Inferior parietal cortex (tissue), 1 donor: ENCODE measurements at regions not wholly inside any gene's neighbourhood (a gene's known extent, or its start where the extent isn't known, plus 50 kb on each side); places are given as distances from the start of the nearest gene placed in this dataset.
"Not testable (repeated sequence)": the region's sequence is repeated elsewhere in the genome, so short reads cannot be mapped to it uniquely, and the experiment has no call there.

Source experiments
- DNase-seq: peaks from one replicate; pipeline ENCODE4 v3.0.0-alpha.2; 2016; ENCODE audit errors: extremely low spot score

DNA sequence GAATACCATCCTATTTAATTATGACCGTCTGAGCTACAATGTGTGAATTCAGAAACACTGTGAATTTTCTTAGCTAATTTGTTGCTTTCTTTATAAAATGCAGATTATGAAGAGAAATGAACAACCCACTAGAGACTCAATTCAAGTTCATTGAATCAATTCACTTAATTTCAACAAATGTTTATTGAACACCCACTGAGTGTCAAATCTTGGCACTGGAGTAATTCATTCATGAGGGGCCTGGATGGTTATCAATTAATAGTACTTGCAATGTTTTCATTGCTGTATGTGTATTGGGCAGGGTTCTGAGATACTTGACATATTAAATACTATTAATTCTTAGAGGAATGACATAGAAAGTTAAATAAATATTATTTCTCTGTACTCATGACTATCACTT is 789.4 kb downstream of the STPG2 start:
- DNase-seq: no peak

DNA sequence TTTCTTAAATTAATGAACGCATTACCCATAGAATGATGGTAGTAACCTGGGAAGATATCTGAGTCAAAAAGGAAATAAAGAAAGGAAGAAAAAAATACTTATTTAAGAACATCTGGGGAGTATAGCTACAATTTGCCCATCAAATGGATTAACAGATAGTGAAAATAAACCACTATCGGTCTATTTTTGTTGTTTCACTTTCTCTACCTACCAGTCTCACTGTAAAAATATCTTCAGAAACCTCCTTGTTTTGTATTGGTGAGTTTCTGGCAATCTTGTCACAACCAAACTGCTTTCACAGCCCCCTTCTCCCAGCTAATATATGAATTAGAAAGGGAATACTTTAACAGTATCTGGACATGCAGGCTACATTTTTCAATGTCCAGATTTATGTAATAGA is 783.5 kb downstream of the STPG2 start:
- DNase-seq: no peak

DNA sequence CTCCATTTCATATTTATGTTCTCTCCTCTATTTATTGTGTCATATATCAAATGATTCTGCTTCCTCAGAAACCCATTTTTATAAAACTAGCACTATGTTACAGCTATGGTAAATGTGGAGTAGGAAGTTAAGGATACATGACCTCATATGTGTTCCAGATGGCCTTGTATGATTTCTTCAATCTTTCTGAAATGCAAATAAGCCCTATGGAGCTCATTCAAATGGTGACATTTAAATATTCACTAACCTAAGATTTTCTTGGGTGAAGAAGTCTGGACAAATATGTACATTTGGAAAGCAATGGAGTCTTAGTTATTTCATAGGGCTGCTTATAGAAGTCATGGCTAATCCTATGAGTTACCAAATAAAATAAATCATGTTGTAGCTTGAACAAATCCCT is 782.5 kb downstream of the STPG2 start:
- no peak for DNase-seq

DNA sequence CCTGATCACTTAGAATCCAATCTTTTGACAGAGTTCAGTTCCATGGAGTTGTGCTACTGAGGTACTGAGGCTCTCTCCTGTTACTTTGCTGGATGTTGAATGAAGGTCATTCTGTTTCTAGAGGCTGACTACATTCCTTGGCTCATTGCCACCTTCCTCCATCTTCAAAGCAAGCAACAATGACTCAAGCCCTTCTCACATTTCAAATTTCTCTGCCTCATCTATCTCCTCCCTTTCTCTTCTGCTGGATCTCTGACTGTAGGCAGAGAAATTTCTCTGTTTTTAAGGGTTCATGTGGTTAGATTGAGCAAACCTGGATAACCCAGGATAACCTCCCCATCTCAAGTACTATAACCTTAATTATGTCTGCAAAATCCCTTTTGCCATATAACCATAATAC is 775.4 kb downstream of the STPG2 start:
- DNase-seq: no peak

DNA sequence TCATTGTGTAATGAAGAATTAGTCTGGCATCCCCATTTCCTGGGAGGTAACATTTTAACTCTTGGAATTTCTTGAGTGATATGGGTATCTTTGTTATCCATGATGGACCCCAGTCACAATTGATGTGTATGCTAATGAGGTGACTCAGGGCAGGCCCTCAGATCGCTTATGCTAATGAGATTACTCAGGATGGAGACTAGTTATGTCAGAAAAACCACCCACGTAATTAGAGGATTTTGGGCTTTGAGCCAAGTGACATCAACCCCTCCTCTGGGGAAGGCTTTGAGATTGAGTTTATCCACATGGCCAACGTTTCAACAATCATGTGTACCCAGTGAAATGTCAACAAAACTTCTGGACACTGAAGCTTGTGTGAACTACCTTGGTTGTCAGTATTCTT is 772.7 kb downstream of the STPG2 start:
- no peak for DNase-seq

DNA sequence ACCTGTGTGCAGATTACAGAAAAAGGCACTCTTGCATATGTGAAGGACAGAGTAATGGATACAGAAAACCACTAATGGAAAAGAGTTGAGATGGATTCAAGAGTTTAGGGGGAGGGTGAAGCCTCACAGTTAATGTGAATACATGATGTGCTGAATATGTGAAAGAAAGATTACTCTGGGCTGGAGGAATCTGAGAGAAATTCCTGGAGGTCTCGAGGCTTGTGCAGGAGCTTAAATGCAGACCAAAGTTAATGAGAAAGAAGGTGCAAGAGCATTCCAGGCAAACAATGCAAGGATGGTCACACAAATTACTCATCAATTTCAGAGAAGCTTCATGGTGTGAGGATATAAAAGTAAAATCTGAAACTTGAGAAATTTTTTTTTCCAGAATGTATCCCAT is 768.8 kb downstream of the STPG2 start:
- no peak for DNase-seq

DNA sequence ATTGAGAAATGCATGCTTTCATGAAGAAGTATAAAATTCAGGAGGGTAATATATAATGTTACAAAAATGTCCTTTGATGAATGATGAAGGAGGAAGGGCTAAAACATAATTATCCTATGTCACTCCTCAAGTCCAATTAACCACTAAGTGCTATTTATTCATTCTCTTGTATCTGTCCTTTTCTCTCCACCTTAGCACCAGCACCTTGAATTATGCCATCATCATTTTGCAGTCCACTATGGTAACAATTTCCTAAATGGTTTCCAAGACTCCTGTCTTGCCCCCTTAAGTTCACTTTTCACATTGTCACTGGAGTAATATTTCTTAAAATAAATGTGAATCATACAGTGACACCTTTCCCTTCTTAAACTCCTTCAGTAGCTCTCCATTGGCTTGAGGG is 756.3 kb downstream of the STPG2 start:
- no peak for DNase-seq

DNA sequence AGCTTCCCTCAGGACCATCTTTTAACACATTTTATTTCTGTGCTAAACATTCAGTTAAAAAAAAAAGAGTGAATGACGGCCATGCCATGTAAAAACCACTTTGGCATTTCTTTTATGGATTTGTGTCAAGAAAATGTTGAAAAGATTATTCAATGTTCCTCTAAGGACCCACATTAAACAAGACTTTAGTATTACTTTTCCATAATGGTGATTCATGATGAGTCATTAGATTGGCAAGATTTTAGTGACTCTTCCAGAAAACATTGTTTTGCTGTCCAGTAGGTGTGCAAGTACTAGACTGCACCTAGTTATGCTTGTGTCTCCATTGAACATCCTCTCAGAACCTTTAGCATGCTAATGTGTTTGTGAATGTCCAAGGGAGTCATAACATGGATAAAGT is 748.6 kb downstream of the STPG2 start:
- no peak for DNase-seq

DNA sequence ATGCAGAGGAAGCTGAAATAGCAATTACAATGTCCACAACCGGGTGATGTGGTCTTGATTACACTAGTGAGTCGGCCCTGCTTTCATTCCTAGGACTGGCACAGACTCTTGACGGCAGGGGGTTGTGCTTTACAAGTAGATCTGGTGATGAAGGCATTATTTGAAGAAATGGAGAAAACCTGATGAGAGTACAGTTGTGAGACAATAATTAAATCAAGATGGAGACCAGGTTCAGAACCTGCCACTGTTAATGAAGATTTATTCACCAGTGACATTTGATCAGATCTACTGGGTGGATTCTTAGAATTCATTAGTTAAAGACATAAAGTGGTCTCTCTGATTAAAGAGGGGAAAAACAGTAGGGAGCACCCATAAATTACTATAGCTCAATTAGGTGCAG is 747.2 kb downstream of the STPG2 start:
- DNase-seq: no peak

DNA sequence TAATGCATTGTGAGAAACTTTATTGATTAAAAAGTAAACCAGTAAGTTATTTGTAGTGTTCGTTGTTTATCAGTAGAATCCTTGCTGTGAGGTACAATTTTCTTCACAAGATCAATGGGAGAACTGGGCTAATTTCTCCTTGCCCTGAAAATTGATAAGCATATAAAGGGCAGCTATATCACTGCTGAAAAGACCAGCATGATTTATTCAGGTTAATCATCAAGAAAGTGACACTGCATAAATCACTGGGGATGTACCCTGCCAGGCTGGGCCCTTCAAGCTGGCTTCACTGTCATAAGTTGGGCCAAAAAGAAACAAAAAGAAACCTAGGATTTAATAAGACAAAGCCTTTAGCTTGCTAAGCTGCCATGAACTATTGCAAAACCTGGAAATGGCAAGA is 746.7 kb downstream of the STPG2 start:
- no peak for DNase-seq

DNA sequence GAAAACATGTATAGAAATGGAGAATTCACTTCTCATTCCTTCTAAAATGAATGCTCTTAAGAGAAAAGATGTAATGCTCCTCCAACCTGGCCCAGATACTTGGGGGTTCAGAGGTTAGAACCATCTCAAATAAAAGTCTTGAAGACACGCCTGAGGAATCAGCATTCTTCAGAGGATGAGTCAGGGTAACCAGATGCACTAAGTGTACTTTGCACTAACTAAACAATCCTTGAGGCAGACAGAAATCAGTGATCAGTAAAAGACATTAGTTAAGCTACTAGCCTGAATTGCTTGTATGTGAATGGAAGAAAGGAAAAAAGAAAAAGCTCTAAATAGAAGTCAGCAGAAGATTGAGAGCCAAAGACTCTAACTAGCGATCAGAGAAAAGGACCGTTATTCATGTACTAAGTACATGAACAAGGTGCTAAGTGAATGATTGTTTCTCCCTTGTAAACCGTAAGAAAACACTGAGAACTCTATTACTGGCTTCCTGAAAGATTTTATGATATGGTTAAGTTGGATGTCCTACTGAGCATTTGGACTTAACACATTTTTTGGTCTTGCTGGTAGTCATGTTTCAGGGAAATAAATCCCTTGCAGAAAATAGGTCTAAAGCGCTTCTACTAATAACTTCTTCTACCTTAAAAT is 738.3 kb downstream of the STPG2 start:
- DNase-seq: no peak

DNA sequence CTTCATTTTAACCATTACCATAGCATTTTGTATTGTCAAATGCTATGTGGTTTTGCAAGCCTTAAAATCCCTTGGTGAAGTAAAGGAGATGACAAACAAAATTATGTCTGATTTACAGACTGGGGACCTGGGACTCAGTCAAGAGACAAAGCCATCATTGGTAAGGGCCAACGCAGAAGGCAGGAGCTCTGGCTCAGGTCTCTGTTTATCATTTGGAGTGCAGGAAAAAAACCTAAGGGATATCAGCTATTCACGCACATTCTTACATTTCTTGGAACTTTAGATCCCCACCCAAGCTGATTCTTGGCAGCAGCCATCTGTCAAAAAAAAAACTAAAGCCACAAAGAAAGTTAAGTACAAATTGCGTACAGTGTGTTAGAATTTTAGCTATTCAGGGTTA is 731.9 kb downstream of the STPG2 start:
- DNase-seq: no peak

DNA sequence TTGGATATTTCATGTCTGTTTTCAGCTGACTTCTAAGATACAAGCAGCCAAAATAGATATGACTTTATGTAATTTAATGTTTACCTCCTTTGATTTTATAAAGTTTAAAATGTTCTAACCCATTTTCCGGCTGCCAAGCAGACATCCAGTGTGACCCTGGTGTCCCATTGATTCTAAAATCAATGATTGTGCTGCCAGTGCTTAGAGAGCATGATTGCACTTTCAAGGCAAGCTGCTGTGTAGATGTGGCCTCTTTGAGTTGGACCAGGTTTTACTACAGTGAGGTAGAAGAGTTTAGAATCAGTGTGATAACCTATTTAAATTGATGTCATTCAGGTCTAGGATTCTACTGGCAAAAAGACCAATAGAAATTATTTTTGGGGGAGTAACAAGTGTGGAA is 730.9 kb downstream of the STPG2 start:
- no peak for DNase-seq

DNA sequence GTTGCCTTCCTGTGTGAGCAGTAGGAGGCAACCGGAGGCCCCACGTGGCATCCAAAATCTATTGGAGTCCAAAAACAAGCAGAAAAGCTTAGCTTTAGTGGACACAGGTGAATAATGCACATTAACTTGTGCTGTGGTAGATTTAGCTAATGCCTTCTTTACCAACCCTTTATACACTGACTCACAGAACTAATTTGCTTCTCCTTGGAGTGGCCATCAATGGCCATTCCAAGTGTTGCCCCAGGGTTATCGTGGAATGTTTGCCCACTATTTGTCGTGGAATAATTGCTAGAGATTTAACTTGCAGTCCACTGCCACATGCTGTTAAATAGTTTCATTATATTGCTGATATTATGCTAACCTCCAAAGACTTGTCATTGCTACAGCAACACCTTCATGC is 729.1 kb downstream of the STPG2 start:
- no peak for DNase-seq

DNA sequence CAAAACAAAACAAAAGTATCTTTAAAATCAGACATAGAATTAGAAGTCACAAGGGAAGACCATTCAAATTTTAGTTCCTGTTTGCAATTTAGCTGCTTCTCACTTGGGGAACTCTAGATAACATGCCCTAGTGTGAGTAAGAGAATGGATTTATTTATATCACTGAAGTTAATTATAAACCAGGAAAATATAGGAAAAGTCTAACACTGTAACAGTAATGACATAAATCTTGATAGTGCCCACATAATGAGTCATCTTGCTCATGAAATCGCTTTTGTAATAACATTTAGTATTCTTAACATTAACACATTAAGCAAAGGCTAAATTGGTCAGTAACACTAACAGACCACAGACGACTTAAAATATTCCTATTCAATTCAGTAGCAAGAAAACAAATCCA is 710.7 kb downstream of the STPG2 start:
- DNase-seq: no peak

DNA sequence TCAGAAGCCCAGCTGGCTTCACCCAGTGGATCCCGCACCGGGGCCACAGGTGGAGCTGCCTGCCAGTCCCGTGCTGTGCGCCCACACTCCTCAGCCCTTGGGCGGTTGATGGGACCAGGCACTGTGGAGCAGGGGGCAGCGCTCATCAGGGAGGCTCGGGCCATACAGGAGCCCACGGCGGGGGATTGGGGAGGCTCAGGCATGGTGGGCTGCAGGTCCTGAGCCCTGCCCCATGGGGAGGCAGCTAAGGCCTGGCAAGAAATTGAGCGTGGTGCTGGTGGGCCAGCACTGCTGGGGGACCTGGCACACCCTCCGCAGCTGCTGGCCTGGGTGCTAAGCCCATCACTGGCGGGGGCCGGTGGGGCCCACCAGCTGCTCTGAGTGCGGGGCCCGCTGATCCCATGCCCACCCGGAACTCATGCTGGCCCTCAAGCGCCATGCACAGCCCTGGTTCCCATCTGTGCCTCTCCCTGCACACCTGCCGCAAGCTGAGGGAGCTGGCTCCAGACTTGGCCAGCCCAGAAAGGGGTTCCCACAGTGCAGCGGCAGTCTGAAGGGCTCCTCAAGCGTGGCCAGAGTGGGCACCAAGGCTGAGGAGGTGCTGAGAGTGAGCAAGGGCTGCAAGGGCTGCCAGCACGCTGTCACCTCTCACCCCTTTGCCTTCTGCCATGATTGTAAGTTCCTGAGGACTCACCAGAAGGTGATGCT is 705.1 kb downstream of the STPG2 start:
- not testable (repeated sequence) for DNase-seq

DNA sequence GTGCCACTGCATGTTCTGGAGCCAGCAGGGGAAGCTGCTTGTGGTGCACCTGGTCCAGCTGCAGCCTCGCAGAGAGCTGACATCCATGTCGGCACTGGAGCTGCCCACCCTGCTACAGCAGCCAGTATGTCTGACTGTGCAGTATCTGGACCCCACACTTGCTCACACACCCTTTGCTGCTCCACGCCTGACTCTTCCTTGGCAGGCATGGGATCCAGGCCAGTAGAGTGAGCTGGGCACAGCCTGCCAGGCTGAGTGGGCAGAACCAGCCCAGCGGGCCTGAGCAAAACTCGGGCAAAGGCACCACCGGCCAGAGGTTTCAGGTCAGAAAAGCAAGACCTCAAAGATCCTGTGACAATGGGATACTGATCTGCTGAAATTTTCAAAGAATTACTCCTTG is 690.1 kb downstream of the STPG2 start:
- no peak for DNase-seq

DNA sequence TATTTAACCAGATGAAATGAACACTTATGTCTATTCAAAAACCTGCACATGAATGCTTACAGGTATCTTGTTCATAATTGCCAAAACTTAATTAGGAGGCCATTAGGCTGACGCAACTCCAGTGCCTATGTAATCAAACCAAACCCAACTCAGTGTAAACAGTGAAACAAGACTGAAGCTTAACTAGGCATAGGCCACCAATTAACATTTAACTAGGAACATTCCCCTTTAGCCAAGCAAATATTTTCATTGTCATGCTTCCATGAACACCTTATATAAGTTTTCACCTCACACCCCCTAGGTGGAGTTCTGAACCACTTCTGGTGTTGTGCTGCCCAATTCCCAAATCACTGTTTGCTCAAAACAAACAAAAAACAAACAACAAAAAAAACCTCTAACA is 686.0 kb downstream of the STPG2 start:
- DNase-seq: no peak

DNA sequence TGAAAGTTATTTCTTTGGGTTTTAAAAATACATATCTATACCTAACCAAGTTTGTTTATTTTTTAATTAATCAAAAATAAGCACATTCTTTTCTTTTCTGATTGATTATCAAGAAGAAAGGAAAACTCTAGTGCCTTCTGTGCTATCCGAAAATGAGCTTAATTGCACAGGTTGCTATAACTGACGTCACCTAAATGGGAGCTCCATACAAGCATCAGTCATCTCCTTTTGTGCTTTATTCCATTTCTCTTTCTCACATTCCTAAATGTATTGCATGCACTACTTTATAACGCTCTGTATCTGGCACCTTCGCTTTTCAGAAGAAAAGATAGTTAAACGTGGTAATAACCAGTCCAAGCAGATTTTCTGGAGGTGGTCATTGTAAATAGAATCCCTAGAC is 675.0 kb downstream of the STPG2 start:
- no peak for DNase-seq

DNA sequence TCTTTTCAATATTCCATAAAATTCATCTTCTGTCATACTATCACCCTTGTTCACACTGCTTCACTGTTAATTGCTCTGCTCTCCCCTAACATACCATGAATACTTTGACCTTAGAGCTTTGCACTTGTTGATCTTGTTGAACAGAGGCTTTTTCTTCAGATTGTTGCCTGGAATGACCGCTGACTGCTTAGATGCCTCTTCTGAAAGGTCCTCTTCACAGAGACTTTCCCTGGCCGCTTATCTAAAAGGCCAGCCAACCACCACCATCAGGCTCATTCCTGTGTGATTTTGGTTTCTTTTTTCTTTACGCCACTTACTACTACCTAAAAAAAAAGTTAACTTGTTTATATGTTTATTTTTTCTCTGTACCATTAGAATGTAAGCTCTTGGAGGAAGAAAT is 667.7 kb downstream of the STPG2 start:
- no peak for DNase-seq

DNA sequence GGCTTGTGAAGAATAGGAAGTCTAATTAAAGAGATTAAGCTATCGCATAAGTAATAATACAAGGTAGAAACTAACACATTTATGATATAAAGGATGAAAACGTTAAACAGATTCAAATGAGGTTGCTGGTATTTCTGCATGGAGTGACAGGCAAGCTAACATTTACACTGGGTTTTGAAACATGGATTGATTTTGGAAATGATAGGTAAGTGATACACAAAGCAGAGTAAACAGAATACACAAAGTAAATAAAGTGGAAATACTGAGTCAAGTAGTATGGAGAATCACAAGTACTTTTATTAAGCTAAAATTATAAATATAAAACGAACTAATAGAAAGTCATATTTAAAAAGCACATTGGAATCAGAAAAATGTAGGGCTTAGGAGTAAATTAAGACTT is 665.3 kb downstream of the STPG2 start:
- no peak for DNase-seq

DNA sequence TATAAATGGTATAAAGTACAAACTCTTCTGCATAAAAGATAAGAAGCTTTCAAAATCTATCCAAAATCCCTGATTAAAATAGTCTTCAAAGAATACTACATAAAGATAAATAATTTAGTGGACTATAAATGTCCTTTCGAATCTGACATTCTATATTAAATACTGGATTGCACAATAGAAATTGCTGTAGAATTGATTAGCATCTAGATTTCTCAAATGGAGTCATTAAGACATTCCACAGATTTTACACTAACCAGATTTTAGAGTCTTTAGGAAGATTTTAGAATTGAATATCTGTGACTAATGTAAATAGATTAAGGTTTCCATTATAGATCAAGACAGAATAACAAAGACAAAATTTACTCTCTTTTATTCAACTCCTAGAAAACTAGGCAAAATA is 663.9 kb downstream of the STPG2 start:
- no peak for DNase-seq

DNA sequence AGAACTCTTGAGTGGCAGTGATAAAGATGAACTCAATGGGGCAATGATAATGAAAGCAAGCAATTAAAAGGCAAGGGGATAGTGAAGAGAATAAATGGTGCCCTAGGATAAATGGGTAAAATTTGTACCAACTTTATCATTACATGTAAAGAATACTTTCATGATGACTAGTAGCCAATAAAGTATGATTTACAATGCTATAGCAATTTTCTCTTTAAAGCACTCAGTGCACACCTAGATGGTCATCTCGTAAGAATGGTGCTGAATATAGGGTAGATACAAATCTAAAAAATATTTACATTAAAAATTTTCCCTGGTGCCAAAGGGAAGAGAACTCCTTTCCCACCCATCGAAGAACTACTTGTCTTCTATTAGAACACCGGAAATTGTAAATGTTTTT is 651.4 kb downstream of the STPG2 start:
- no peak for DNase-seq
